ENCODE measurements at regions not wholly inside any gene's neighbourhood (a gene's known extent, or its start where the extent isn't known, plus 50 kb on each side); places are given as distances from the start of the nearest gene placed in this dataset.

DNA sequence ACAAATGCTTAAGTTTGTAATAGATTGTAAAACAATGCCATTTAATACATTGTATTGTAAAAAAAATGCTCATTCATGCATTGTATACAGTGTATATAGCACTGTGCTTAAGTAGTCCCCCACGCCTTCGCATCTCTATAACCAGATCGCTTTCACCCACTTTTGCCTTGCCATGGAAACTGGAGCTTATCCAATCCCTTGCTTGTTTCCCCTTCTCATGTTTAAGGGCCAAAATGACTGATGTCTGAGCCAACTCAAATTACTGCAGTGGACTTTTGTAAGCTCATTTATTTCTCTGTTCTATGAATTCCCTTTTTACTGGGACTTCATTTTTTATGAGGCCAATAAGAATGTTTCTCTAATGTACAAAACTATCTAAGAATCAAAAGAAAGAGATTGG is 730.9 kb upstream of the GJE1 start:
- no peak for TF ChIP-seq POLR2A (IDR thresholded peaks at IDR 0.05)
- TF ChIP-seq, protein P1, sequence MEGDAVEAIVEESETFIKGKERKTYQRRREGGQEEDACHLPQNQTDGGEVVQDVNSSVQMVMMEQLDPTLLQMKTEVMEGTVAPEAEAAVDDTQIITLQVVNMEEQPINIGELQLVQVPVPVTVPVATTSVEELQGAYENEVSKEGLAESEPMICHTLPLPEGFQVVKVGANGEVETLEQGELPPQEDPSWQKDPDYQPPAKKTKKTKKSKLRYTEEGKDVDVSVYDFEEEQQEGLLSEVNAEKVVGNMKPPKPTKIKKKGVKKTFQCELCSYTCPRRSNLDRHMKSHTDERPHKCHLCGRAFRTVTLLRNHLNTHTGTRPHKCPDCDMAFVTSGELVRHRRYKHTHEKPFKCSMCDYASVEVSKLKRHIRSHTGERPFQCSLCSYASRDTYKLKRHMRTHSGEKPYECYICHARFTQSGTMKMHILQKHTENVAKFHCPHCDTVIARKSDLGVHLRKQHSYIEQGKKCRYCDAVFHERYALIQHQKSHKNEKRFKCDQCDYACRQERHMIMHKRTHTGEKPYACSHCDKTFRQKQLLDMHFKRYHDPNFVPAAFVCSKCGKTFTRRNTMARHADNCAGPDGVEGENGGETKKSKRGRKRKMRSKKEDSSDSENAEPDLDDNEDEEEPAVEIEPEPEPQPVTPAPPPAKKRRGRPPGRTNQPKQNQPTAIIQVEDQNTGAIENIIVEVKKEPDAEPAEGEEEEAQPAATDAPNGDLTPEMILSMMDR (IDR thresholded peaks at IDR 0.05), result no peak
